HEK293 (cell line): ENCODE measurements at regions not wholly inside any gene's neighbourhood (a gene's known extent, or its start where the extent isn't known, plus 50 kb on each side); places are given as distances from the start of the nearest gene placed in this dataset.

ENCODE experiments used
- ZNF140 ChIP-seq: fragments of 450-650 bp; formaldehyde crosslinking; IDR thresholded peaks from 2 replicates; pipeline ENCODE4 v1.5.1; 2016; ENCODE audit warnings: missing biosample characterization, missing genetic modification characterization
- ZNF24 ChIP-seq: fragments of 450-650 bp; formaldehyde crosslinking; IDR thresholded peaks from 2 replicates; pipeline ENCODE4 v1.5.1; 2016; ENCODE audit warnings: missing biosample characterization, missing genetic modification characterization
- ZNF548 ChIP-seq: fragments of 450-650 bp; formaldehyde crosslinking; IDR thresholded peaks from 2 replicates; pipeline ENCODE4 v1.5.1; 2016; ENCODE audit warnings: missing biosample characterization, missing genetic modification characterization
- ZNF791 ChIP-seq: fragments of 450-650 bp; formaldehyde crosslinking; IDR thresholded peaks from 2 replicates; pipeline ENCODE4 v1.5.1; 2016; ENCODE audit warnings: missing biosample characterization, missing genetic modification characterization
- ZSCAN30 ChIP-seq: fragments of 450-650 bp; IDR thresholded peaks from 2 replicates; pipeline ENCODE4 v1.5.1; 2018; ENCODE audit warnings: missing biosample characterization, mild to moderate bottlenecking, missing genetic modification characterization, moderate library complexity
- TF ChIP-seq, protein P1 (sequence below): fragments of 450-650 bp; formaldehyde crosslinking; IDR thresholded peaks from 2 replicates; pipeline ENCODE4 v1.5.1; 2016; ENCODE audit warnings: missing biosample characterization, missing genetic modification characterization

DNA sequence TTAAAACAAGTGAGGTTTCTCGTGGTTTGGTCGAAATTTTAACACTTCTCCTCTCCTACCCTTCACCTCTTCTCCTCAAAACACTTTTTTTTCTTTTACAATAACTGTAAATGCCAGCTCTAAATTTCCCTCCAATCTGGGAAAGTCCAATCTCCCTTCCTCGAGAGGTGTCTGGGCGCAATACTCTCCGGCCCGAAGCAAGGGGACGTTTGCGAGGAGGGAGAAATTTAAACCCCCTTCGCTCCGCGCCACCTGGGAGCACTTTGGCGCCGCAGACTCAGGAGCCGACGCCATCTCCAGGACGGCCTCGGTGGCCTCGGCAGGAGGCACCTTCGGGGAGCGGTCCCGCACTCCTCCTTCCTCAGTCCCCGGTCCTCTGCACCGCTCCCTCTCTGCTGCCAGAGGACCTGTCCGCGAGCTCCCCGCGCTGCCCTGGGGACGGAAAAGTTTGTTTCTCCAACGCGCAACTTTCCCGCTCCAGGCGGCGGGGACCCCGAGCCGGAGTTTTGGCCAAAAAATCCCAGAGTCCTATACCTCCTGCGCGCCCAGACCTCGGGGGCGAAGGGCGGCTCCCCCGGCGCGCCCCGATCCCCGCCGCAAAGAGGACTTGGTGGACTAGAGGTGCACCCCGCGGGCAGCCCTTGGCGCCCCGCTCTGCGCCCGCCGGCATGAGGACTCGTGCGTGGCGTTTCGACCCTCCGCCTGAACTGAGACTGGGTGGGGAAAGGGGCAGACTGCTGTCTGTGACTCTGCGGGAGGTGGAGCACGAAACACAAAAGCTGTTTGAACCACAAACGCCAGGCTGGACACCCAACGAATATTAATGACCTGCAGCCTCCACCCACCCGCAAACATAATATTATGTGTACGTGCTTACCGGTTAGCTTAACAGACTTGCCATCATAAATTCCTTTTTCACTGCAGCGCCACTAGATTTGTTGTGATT lies 95.2 kb upstream of the HMGA2 start:
- TF ChIP-seq ZSCAN30: peak; percentile 58; the same call in 1 of the 2 replicates
- TF ChIP-seq, protein P1, sequence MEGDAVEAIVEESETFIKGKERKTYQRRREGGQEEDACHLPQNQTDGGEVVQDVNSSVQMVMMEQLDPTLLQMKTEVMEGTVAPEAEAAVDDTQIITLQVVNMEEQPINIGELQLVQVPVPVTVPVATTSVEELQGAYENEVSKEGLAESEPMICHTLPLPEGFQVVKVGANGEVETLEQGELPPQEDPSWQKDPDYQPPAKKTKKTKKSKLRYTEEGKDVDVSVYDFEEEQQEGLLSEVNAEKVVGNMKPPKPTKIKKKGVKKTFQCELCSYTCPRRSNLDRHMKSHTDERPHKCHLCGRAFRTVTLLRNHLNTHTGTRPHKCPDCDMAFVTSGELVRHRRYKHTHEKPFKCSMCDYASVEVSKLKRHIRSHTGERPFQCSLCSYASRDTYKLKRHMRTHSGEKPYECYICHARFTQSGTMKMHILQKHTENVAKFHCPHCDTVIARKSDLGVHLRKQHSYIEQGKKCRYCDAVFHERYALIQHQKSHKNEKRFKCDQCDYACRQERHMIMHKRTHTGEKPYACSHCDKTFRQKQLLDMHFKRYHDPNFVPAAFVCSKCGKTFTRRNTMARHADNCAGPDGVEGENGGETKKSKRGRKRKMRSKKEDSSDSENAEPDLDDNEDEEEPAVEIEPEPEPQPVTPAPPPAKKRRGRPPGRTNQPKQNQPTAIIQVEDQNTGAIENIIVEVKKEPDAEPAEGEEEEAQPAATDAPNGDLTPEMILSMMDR (tag by site-specific recombination): peak; percentile 76
- no peak for TF ChIP-seq ZNF548 (tag by site-specific recombination)
- no peak for TF ChIP-seq ZNF791 (tag by site-specific recombination)
- TF ChIP-seq ZNF140 (tag by site-specific recombination): no peak
- TF ChIP-seq ZNF24: no peak
